ENCODE measurements at regions not wholly inside any gene's neighbourhood (a gene's known extent, or its start where the extent isn't known, plus 50 kb on each side); places are given as distances from the start of the nearest gene placed in this dataset.

DNA sequence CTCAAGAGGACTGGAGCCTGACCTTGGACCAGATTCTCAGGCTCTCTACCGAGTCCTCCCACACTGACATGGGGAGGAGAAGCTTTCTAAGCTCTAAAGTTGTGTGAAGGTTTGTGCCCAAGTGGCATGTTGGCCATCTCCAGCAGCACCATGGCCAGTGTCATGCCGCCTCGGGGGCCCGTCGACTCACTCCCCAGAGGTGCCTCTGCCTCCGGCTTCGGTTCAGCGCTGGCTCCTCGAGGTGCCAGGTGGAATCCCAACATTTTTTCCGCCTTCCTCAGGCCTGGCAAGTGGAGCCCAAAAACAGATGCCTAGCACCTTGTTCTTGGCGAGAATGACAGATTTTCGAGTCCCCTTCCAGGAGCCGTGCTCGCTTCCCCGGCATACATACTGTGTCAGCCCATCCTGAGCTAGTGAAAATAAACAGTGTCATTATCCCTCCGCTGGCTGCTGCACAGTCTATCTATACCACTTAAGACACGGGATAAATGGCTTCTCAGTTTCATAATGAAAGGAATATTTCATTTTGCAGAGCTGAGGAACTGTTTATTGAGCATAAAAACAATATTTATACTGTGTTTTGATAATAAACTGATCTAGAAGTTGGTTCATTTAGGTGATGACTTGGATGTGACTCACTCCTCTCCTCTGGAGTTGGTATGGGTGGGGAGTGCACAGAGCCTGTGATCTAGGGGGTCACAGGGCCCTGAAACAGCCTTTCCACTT, 328.5 kb upstream of the TLE3 start:
- no TSS peak for BruUV-seq (replicated peaks)
- H3K4me3 ChIP-seq (ENCODE audit: low read depth, low read length, poor library complexity, severe bottlenecking): no peak overlapping the region
- H3K36me3 ChIP-seq (ENCODE audit: insufficient read depth, low read length): no peaks in the 10 kb centered on the region
- H3K4me2 ChIP-seq (ENCODE audit: low read length): no peak overlapping the region
- no peak overlapping the region for H3K27ac ChIP-seq (ENCODE audit: low read depth, low read length, poor library complexity, severe bottlenecking)
- H2AFZ ChIP-seq (ENCODE audit: low read length): no peak overlapping the region
- intact Hi-C loops (cut with micrococcal nuclease; ENCODE audit: unreplicated experiment): no loop called here
- POLR2A ChIA-PET: no interaction called here
- H4K20me1 ChIP-seq (ENCODE audit: insufficient read depth, low read length): no peaks in the 10 kb centered on the region
- H3K9me2 ChIP-seq (ENCODE audit: insufficient read depth, low read length): no peaks in the 10 kb centered on the region
- H3K9me3 ChIP-seq (ENCODE audit: low read length): no peaks in the 10 kb centered on the region
- CTCF ChIA-PET (ENCODE audit: unreplicated experiment): no interaction called here
- no peaks in the 10 kb centered on the region for H3K79me2 ChIP-seq (ENCODE audit: insufficient read depth, low read depth, low read length)
- no peak for TF ChIP-seq EZH2phosphoT487 (IDR thresholded peaks at IDR 0.05; ENCODE audit: borderline replicate concordance, low read depth, low read length)
- TF ChIP-seq, protein P1, sequence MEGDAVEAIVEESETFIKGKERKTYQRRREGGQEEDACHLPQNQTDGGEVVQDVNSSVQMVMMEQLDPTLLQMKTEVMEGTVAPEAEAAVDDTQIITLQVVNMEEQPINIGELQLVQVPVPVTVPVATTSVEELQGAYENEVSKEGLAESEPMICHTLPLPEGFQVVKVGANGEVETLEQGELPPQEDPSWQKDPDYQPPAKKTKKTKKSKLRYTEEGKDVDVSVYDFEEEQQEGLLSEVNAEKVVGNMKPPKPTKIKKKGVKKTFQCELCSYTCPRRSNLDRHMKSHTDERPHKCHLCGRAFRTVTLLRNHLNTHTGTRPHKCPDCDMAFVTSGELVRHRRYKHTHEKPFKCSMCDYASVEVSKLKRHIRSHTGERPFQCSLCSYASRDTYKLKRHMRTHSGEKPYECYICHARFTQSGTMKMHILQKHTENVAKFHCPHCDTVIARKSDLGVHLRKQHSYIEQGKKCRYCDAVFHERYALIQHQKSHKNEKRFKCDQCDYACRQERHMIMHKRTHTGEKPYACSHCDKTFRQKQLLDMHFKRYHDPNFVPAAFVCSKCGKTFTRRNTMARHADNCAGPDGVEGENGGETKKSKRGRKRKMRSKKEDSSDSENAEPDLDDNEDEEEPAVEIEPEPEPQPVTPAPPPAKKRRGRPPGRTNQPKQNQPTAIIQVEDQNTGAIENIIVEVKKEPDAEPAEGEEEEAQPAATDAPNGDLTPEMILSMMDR (conservative IDR thresholded peaks at IDR 0.05; ENCODE audit: low read length): no peak
- H3K4me1 ChIP-seq (ENCODE audit: insufficient read depth, low read length, poor library complexity, severe bottlenecking): peaks cover 10% of the 10 kb centered on the region
- DNase-seq (ENCODE audit: low spot score): no peak

DNA sequence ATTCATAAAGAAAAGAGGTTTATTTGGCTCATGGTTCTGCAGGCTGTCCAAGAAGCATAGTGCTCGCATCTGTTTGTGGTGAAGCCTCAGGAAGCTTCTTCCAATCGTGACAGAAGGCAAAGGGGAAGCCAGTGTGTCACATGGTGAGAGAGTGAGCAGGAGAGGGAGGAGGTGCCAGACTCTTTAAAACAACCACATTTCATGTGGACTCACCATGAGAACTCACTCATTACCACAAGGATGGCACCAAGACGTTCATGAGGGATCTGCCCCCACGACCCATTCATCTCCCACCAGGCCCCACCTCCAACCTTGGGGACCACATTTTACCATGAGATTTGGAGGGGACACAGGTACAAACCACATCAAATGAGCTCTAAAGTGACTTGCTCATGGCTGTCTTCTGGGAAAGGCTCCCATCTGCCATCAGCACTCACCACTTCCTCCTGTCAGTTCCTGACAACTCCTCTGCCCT, 327.3 kb upstream of the TLE3 start:
- no peak for DNase-seq (ENCODE audit: low spot score)
- H3K4me3 ChIP-seq (ENCODE audit: low read depth, low read length, poor library complexity, severe bottlenecking): no peak overlapping the region
- no peaks in the 10 kb centered on the region for H3K79me2 ChIP-seq (ENCODE audit: insufficient read depth, low read depth, low read length)
- H3K27ac ChIP-seq (ENCODE audit: low read depth, low read length, poor library complexity, severe bottlenecking): no peak overlapping the region
- POLR2A ChIA-PET: interaction anchor here (0.9 to 1.1 kb wide), 2 partner anchors 15 to 79 kb away, joined by 3 read pairs; no protein-coding TSS in a partner anchor
- TF ChIP-seq, protein P1 (conservative IDR thresholded peaks at IDR 0.05; ENCODE audit: low read length): no peak
- no peaks in the 10 kb centered on the region for H3K36me3 ChIP-seq (ENCODE audit: insufficient read depth, low read length)
- no TSS peak for BruUV-seq (replicated peaks)
- CTCF ChIA-PET (ENCODE audit: unreplicated experiment): no interaction called here
- H2AFZ ChIP-seq (ENCODE audit: low read length): no peak overlapping the region
- peaks cover 10% of the 10 kb centered on the region for H3K4me1 ChIP-seq (ENCODE audit: insufficient read depth, low read length, poor library complexity, severe bottlenecking)
- intact Hi-C loops (cut with micrococcal nuclease; ENCODE audit: unreplicated experiment): no loop called here
- H3K4me2 ChIP-seq (ENCODE audit: low read length): no peak overlapping the region
- H3K9me3 ChIP-seq (ENCODE audit: low read length): no peaks in the 10 kb centered on the region
- no peaks in the 10 kb centered on the region for H3K9me2 ChIP-seq (ENCODE audit: insufficient read depth, low read length)
- H4K20me1 ChIP-seq (ENCODE audit: insufficient read depth, low read length): no peaks in the 10 kb centered on the region

DNA sequence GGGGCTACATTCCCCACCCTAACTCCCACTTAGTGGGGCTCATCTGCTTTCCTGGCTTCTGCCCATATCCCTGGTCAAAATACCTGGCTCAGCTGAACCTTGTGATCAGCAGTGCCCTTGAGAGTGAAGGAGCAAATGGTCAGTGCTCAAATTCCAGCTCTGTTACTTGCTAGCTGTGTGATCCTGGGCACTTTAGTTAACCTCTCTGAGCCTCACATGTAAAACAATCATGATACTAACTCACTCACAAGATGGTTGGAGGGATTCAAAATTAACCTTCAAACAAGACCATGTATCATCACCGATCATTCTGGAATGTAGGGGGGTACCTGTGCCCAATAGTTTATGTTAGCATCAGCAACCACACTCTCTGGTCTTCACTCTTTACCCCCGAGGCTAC, 325.6 kb upstream of the TLE3 start:
- Histone ChIP-seq H2AFZ (ENCODE audit: low read length) (no peak overlapping the region), H3K9me3 (ENCODE audit: low read length) (no peaks in the 10 kb centered on the region), H3K4me2 (ENCODE audit: low read length) (no peak overlapping the region), H3K36me3 (ENCODE audit: insufficient read depth, low read length) (no peaks in the 10 kb centered on the region), H4K20me1 (ENCODE audit: insufficient read depth, low read length) (no peaks in the 10 kb centered on the region), H3K9me2 (ENCODE audit: insufficient read depth, low read length) (no peaks in the 10 kb centered on the region), H3K79me2 (ENCODE audit: insufficient read depth, low read depth, low read length) (no peaks in the 10 kb centered on the region), H3K4me1 (ENCODE audit: insufficient read depth, low read length, poor library complexity, severe bottlenecking) (peaks cover 10% of the 10 kb centered on the region), H3K4me3 (ENCODE audit: low read depth, low read length, poor library complexity, severe bottlenecking) (no peak overlapping the region), H3K27ac (ENCODE audit: low read depth, low read length, poor library complexity, severe bottlenecking) (no peak overlapping the region)
- intact Hi-C loops (cut with micrococcal nuclease; ENCODE audit: unreplicated experiment): no loop called here
- POLR2A ChIA-PET: no interaction called here
- CTCF ChIA-PET (ENCODE audit: unreplicated experiment): no interaction called here
- no peak for DNase-seq (ENCODE audit: low spot score)
- TF ChIP-seq, protein P1 (conservative IDR thresholded peaks at IDR 0.05; ENCODE audit: low read length): no peak
- no peak for TF ChIP-seq EZH2phosphoT487 (IDR thresholded peaks at IDR 0.05; ENCODE audit: borderline replicate concordance, low read depth, low read length)
- no TSS peak for BruUV-seq (replicated peaks)

Data from OCI-LY7 (cell line).